UCSD-AML1 (cell line): ENCODE measurements at regions not wholly inside any gene's neighbourhood (a gene's known extent, or its start where the extent isn't known, plus 50 kb on each side); places are given as distances from the start of the nearest gene placed in this dataset.
"Not testable (repeated sequence)": the region's sequence is repeated elsewhere in the genome, so short reads cannot be mapped to it uniquely, and the experiment has no call there.

Source experiments
- DNase-seq: peaks from one replicate; lab custom pipeline; 2025; ENCODE audit not compliant: unreplicated experiment; lab: John Stamatoyannopoulos, UW

- DNase-seq: no peak
Observed at GRCh38 chr9:72471096-72471495, 50.3 kb upstream of the TMC1 start.

- no peak for DNase-seq
Observed at GRCh38 chr9:72467766-72468738, 53.4 kb upstream of the TMC1 start.

- DNase-seq: no peak
Observed at GRCh38 chr9:72465593-72465984, 55.8 kb upstream of the TMC1 start.

DNA sequence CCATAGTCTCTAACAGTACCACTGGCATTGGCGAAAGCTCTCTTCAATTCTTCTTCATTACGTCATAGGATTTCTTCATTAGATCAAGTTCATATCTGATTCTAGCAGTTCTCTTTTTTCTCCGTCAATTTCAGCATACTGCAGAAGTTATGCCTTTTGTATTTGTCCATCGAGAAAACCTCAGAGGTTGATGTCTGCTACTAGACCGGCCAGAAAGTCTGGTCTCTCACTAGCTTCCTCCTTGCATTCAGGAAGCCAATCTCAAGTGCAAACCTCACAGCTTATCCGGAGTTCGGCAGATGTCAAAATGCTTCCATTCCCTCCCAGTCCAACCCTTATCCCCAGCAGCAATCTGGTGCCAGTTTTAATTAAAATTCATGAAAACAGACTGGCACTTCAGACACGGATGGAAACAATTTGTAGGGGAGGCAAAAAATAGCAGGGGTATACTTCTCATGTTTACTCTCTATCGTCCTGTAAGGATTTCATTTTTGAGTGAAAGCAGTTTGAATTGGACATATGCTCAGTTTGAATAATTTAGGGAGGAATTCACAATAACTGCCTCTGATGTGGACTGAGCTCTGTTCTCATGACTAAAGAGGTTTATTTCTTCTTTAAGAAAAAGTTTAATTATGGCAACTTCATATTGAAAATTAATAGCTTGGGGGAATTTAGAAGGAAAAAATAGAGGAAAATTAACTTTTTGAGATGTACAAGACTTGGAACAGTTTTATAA is 56.4 kb upstream of the TMC1 start:
- DNase-seq: peak; percentile 21

GRCh38 chr9:72462340-72462739 is 59.1 kb upstream of the TMC1 start:
- no peak for DNase-seq

DNA sequence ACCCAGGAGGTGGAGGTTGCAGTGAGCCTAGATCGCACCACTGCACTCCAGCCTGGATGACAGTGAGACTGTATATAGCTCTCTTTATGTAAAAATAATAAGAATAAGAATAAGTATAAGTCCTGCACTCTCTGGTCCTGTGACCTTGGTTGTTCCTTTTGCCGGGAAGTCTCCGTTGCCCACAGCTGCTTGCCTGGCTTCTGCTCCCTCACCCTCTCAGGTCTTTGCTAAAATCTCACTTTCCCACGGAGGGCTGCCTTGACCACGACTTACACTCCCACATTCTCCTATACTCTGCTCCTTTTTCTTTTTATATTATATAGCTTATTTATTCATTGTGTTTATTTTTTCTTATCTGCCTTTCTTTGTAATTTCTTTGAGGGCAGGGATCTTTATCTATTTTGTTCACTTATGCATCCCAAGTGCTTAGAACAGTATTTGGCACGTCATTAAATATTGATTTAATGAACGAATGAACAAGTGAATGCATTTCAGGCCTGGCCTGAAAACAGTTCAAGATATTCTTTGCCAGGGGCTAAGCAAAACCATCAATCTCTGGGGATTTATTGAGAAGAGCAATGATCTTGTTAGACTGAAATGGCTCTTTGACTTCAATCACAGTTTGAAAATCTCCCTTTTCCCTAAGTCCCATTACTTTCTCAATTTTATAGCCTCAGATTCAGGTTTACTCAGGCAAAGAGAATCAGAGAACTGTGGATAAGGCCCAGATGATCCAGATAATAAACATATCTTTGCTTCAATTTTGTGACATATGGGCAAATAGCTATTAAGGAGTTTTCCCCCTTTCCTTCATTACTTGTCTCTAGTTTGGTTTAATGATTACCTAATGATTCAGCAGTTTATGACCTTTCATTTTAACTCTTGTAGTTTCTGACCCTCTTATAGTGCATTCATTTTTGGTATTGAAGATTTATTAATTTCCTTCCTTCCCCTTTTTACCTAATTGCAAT is 60.8 kb upstream of the TMC1 start:
- DNase-seq: no peak

- DNase-seq: no peak
Observed at GRCh38 chr9:72459308-72459707, 62.1 kb upstream of the TMC1 start.

DNA sequence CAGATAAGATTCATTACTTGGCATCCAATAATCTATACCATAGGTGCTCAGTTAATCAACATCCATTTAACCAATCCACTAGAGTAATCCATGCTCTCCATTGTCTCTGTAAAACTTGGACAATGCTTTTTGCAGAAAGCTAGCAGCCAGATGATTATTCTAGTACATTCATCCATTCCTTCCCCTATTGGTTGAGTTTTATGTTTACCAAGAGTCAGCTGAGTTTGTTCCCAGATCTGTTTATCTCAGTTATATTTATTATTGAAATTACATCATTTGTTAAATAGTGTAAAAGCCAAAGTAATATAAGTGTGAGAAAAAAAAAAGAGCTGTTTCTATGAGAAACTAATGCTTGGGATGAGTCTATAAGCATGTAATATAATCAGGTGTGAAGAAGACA is 63.3 kb upstream of the TMC1 start:
- DNase-seq: no peak

GRCh38 chr9:72457366-72457765 is 64.0 kb upstream of the TMC1 start:
- DNase-seq: no peak

DNA sequence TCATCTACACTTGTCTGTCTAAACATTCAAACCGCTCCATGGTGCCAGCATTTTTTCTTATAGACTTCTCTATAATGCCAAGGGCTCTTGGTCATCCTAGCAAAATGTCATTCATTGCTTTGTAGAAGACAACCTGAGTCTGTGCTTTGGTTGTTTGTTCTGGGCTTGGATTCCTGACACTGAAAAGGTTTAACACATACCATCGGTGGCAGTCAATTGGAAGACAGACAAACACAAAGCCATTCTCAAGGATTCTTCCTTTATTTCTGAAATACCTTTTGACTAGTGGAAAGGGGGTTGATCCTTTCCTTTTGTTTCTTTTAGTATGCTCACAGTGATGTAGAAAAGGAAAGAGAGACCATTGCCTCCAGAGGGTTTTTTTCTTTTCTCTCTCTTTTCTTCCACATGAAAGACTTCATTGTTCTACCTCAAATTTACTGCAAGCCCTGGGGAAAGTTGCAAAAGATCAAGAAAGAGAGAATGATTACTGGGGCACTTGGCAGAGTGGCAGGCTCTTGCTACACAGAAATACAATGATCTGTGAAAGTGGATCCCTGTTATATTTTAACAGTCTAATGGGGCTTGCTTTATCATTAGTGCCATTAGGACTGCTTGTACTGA is 66.4 kb upstream of the TMC1 start:
- DNase-seq: no peak

DNA sequence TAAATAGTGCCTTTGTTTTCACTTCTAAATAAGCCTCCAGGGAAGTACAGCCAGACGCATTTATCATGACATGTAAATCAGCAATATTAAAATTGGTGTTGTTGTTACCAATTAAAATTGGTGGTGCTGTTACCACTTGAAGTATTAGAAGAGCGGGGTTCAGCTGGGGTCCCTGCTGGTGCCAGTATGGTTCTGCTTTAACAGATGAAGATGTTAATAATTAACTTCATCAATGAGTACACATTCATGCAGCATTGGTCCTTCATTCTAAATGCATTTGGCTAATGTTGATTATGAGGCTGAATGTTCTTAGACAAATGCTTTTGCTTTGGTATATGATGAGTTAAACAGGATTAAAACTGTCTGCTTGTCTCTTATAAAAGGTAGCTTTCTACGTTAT is 67.6 kb upstream of the TMC1 start:
- no peak for DNase-seq

GRCh38 chr9:72446241-72446640 is 75.2 kb upstream of the TMC1 start:
- not testable (repeated sequence) for DNase-seq

- DNase-seq: no peak
Observed at GRCh38 chr9:72445306-72445995, 76.0 kb upstream of the TMC1 start.

- DNase-seq: no peak
Observed at GRCh38 chr9:72444435-72444834, 77.0 kb upstream of the TMC1 start.

DNA sequence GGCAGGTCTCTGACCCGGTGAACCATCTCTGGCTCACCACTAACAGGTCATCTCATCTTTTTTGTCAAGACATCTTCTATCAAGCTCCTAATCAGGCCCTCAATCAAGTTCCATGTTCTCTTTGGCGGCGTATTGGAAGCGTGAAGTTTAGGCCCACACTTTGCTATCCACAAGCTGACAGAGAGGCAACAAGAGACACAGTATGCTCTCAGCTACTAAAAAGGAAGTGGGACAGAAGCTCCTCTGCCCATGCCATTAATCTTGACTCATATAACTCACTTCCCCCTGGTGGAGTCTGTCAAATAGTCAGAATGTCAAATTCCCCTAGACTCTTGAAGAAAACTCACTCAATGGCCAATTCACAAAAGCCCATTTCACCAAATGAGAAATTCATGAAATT is 77.6 kb upstream of the TMC1 start:
- DNase-seq: no peak

DNA sequence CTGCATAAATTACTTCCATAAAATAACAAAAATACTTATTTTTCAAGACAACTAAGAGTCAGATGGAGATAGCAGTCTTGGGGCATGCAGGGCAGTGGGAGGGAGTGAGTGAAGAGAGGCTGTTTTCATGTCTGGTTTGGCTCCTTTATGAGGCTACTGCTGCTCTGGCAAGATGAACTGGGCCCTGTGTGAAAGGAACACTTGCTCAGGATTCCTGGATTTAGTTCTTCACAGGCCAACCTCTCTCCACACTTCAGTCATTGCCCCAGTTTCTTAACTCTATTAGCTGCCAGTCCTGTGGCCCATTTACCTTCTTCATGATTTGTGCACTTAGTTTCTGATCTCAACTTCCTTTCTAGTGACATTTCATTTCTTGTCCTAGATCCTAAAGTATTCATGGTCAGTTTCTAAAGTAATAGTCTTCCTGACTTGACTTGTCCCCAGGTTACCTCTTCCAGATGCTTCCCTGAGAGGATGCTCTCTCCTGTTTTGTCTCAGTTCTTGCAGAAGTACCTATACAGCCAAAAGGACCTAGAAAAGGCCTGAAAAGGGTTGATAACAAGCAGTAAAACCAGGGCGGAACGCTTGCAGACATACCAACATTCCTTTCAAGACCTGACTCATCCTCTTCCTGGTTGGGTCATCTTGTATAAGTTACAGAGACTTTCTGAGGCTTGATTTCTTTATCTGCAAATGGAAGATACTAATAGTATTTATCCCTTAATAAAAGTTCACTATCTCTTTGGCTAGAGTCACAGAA is 77.0 kb upstream of the ZFAND5 start:
- DNase-seq: no peak

DNA sequence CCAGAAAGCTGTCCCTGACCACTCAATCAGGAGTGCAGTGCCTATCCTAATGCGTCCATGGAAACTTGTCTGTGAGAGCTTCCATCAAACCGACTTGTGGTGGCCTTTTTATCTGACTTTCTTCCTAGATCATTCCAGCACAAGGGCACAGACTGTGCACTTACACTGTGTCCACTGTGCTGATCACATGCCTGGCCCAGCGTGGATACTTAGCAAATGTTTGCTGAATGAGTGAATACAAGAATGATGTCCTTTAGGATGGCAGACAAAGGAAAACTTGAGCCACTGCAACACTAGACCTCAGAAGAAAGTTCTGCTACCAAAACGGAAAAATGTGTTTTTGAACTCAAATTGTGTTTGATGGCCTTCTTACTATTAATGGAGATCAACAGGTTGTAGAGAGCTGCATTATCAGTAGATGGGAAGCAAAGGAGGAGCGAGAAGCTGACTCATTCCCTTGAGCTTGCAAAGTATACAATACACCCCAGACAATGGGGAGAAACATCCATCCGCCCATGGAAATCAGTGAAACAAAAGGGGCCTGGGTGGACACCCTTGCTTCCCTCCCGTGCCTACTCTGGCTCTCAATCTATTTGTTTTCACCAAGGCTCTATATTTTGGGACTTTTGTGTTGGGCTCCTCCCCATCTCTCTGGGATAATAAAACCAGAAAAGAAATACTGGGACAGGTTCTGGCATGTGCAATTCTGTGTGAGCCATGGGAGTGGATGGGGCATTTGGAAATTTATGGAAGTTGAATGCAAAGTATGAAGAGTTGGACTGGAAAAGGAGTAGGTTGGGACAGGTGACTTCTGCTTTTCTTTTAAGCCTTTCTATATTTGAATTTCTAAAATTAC is 76.2 kb upstream of the ZFAND5 start:
- no peak for DNase-seq

GRCh38 chr9:72440378-72440777 is 75.4 kb upstream of the ZFAND5 start:
- peak; percentile 6 for DNase-seq
